Karpas-422 (cell line): ENCODE measurements at regions not wholly inside any gene's neighbourhood (a gene's known extent, or its start where the extent isn't known, plus 50 kb on each side); places are given as distances from the start of the nearest gene placed in this dataset.
"Not testable (repeated sequence)": the region's sequence is repeated elsewhere in the genome, so short reads cannot be mapped to it uniquely, and the experiment has no call there.

Experiments used
- DNase-seq: peaks from one replicate; pipeline ENCODE4 v3.0.0-alpha.2; 2015
- H2AFZ ChIP-seq: fragments of 200-600 bp; sonication (generic); 2 replicates; pipeline ENCODE4 v1.6.1; 2014; ENCODE audit warnings: antibody characterized with exemption, low read length, mixed read lengths
- H3K27ac ChIP-seq: fragments of 200-600 bp; sonication (generic); 2 replicates; pipeline ENCODE4 v1.5.1; 2014; ENCODE audit warnings: mild to moderate bottlenecking, low read length, moderate library complexity
- H3K27me3 ChIP-seq: fragments of 200-600 bp; sonication (generic); 2 replicates; pipeline ENCODE4 v1.6.1; 2014; ENCODE audit warnings: low read length, mixed read lengths
- H3K36me3 ChIP-seq: fragments of 200-600 bp; sonication (generic); 2 replicates; pipeline ENCODE4 v1.6.1; 2014; ENCODE audit warnings: low read length, mixed read lengths; ENCODE audit not compliant: insufficient read depth
- H3K4me1 ChIP-seq: fragments of 200-600 bp; sonication (generic); 2 replicates; pipeline ENCODE4 v1.6.1; 2014; ENCODE audit warnings: mild to moderate bottlenecking, low read length, mixed read lengths
- H3K4me2 ChIP-seq: fragments of 200-600 bp; sonication (generic); 2 replicates; pipeline ENCODE4 v1.6.1; 2014; ENCODE audit warnings: low read length, low read depth, mild to moderate bottlenecking; ENCODE audit not compliant: poor library complexity, severe bottlenecking
- H3K4me3 ChIP-seq: fragments of 200-600 bp; sonication (generic); 2 replicates; pipeline ENCODE4 v1.5.1; 2014; ENCODE audit warnings: mild to moderate bottlenecking, antibody characterized with exemption, low read length, mixed read lengths
- H3K79me2 ChIP-seq: fragments of 200-600 bp; sonication (generic); 2 replicates; pipeline ENCODE4 v1.6.1; 2014; ENCODE audit warnings: mild to moderate bottlenecking, low read length, mixed read lengths
- H3K9ac ChIP-seq: fragments of 200-600 bp; sonication (generic); 2 replicates; pipeline ENCODE4 v1.6.0; 2014; ENCODE audit warnings: low read length
- H3K9me2 ChIP-seq: fragments of 200-600 bp; sonication (generic), shearing (Covaris generic); replicated peaks from 2 replicates; pipeline ENCODE4 v1.6.0; 2014; ENCODE audit warnings: mild to moderate bottlenecking, low read length, moderate library complexity; ENCODE audit not compliant: insufficient read depth
- H3K9me3 ChIP-seq: fragments of 300-700, 200-600 bp; sonication (generic); 2 replicates; pipeline ENCODE4 v1.6.1; 2014; ENCODE audit warnings: low read length, mixed read lengths
- H4K20me1 ChIP-seq: fragments of 200-600 bp; sonication (generic); 2 replicates; pipeline ENCODE4 v1.6.1; 2014; ENCODE audit warnings: mild to moderate bottlenecking, antibody characterized with exemption, low read length, low read depth; ENCODE audit not compliant: insufficient read depth

- Histone ChIP-seq H3K36me3 (no peaks in the 10 kb centered on the region), H3K9me3 (no peaks in the 10 kb centered on the region), H4K20me1 (no peaks in the 10 kb centered on the region), H3K4me1 (no peaks in the 10 kb centered on the region), H3K4me2 (no peak overlapping the region), H3K27ac (no peak overlapping the region), H3K9me2 (no peaks in the 10 kb centered on the region), H2AFZ (no peak overlapping the region), H3K79me2 (no peaks in the 10 kb centered on the region), H3K27me3 (no peaks in the 10 kb centered on the region), H3K9ac (no peak overlapping the region), H3K4me3 (no peak overlapping the region)
- no peak for DNase-seq
Observed at GRCh38 chr9:109992293-109992692, 212.3 kb downstream of the PALM2AKAP2 start.

- Histone ChIP-seq H3K4me2 (no peak overlapping the region), H3K4me1 (no peaks in the 10 kb centered on the region), H3K4me3 (no peak overlapping the region), H3K36me3 (no peaks in the 10 kb centered on the region), H3K9me3 (no peaks in the 10 kb centered on the region), H3K27me3 (no peaks in the 10 kb centered on the region), H3K9me2 (no peaks in the 10 kb centered on the region), H3K9ac (no peak overlapping the region), H4K20me1 (no peaks in the 10 kb centered on the region), H2AFZ (no peak overlapping the region), H3K27ac (no peak overlapping the region), H3K79me2 (no peaks in the 10 kb centered on the region)
- DNase-seq, result no peak
Observed at GRCh38 chr9:109993250-109993978, 213.4 kb downstream of the PALM2AKAP2 start.

- Histone ChIP-seq H3K9ac (no peak overlapping the region), H3K27ac (no peak overlapping the region), H2AFZ (no peak overlapping the region), H3K4me3 (no peak overlapping the region), H3K36me3 (no peaks in the 10 kb centered on the region), H4K20me1 (no peaks in the 10 kb centered on the region), H3K9me3 (no peaks in the 10 kb centered on the region), H3K27me3 (no peaks in the 10 kb centered on the region), H3K4me1 (no peaks in the 10 kb centered on the region), H3K79me2 (no peaks in the 10 kb centered on the region), H3K4me2 (no peak overlapping the region), H3K9me2 (no peaks in the 10 kb centered on the region)
- no peak for DNase-seq
Observed at GRCh38 chr9:109994141-109994540, 213.8 kb downstream of the C9orf152 start.

- H3K79me2 ChIP-seq, result no peaks in the 10 kb centered on the region
- H3K4me3 ChIP-seq, result no peak overlapping the region
- no peak overlapping the region for H3K9ac ChIP-seq
- H3K27ac ChIP-seq, result no peak overlapping the region
- H3K27me3 ChIP-seq, result no peaks in the 10 kb centered on the region
- no peaks in the 10 kb centered on the region for H3K9me2 ChIP-seq
- H3K36me3 ChIP-seq, result no peaks in the 10 kb centered on the region
- H3K4me2 ChIP-seq, result no peak overlapping the region
- H4K20me1 ChIP-seq, result no peaks in the 10 kb centered on the region
- H2AFZ ChIP-seq, result no peak overlapping the region
- no peaks in the 10 kb centered on the region for H3K9me3 ChIP-seq
- no peak for DNase-seq
- no peaks in the 10 kb centered on the region for H3K4me1 ChIP-seq
Observed at GRCh38 chr9:109996936-109997580, 210.9 kb downstream of the C9orf152 start.

GRCh38 chr9:109997682-109998081 is 210.3 kb downstream of the C9orf152 start:
- no peak overlapping the region for H2AFZ ChIP-seq
- no peak for DNase-seq
- no peaks in the 10 kb centered on the region for H3K4me1 ChIP-seq
- no peaks in the 10 kb centered on the region for H3K36me3 ChIP-seq
- no peaks in the 10 kb centered on the region for H3K79me2 ChIP-seq
- no peak overlapping the region for H3K4me2 ChIP-seq
- H3K4me3 ChIP-seq, result no peak overlapping the region
- no peaks in the 10 kb centered on the region for H3K9me2 ChIP-seq
- no peak overlapping the region for H3K27ac ChIP-seq
- H3K27me3 ChIP-seq, result no peaks in the 10 kb centered on the region
- no peak overlapping the region for H3K9ac ChIP-seq
- H3K9me3 ChIP-seq, result no peaks in the 10 kb centered on the region
- no peaks in the 10 kb centered on the region for H4K20me1 ChIP-seq

GRCh38 chr9:110005521-110005920 is 202.4 kb downstream of the C9orf152 start:
- not testable (repeated sequence) for H3K79me2 ChIP-seq, H3K27me3 ChIP-seq, H3K4me2 ChIP-seq, H3K9me2 ChIP-seq, H3K9me3 ChIP-seq, H4K20me1 ChIP-seq, DNase-seq, H3K36me3 ChIP-seq, H2AFZ ChIP-seq, H3K9ac ChIP-seq, H3K4me3 ChIP-seq, H3K4me1 ChIP-seq, H3K27ac ChIP-seq

- no peaks in the 10 kb centered on the region for H3K36me3 ChIP-seq
- DNase-seq, result no peak
- H3K9me2 ChIP-seq, result no peaks in the 10 kb centered on the region
- no peaks in the 10 kb centered on the region for H3K4me1 ChIP-seq
- H3K27ac ChIP-seq, result no peak overlapping the region
- H3K9me3 ChIP-seq, result no peaks in the 10 kb centered on the region
- H3K4me2 ChIP-seq, result no peak overlapping the region
- H2AFZ ChIP-seq, result no peak overlapping the region
- no peaks in the 10 kb centered on the region for H3K79me2 ChIP-seq
- H3K9ac ChIP-seq, result no peak overlapping the region
- H4K20me1 ChIP-seq, result no peaks in the 10 kb centered on the region
- no peaks in the 10 kb centered on the region; the same call in 1 of the 2 replicates for H3K27me3 ChIP-seq
- no peak overlapping the region for H3K4me3 ChIP-seq
Observed at GRCh38 chr9:110006657-110007056, 201.3 kb downstream of the C9orf152 start.

GRCh38 chr9:110007477-110008270 is 200.3 kb downstream of the C9orf152 start:
- Histone ChIP-seq H2AFZ (no peak overlapping the region), H3K4me3 (no peak overlapping the region), H3K4me2 (no peak overlapping the region), H3K4me1 (no peaks in the 10 kb centered on the region), H3K36me3 (no peaks in the 10 kb centered on the region), H3K9ac (no peak overlapping the region), H3K79me2 (no peaks in the 10 kb centered on the region), H4K20me1 (no peaks in the 10 kb centered on the region), H3K9me2 (no peaks in the 10 kb centered on the region), H3K27ac (no peak overlapping the region), H3K27me3 (no peaks in the 10 kb centered on the region; the same call in 1 of the 2 replicates), H3K9me3 (no peaks in the 10 kb centered on the region)
- no peak for DNase-seq
